ENCODE measurements at regions not wholly inside any gene's neighbourhood (a gene's known extent, or its start where the extent isn't known, plus 50 kb on each side); places are given as distances from the start of the nearest gene placed in this dataset.
A peak's percentile ranks its signal among the peaks of the same experiment; 100 is the strongest.

DNA sequence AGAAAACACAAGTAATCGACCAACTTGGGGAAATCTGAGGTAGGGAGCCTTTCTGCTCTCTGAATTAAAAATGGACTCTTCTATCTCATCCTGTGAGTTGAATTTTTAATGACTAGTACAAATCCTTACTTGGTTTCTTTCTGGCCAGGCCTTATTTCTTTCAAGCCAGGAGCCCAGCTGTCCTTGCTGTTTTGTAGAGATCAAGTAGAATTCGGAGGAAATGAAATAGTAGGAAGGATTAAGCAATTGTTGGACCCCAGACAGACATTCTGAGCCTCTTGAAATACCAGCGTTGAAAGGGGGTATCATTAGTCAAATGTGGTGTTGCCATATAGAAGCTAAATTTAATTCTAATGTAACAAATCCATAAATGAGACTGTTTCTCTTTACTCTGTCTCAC lies 53.7 kb upstream of the SMIM15 start:
- TF ChIP-seq EZH2phosphoT487 (IDR thresholded peaks at IDR 0.05; ENCODE audit: low read depth) (no peak), CTCF (IDR thresholded peaks at IDR 0.05; ENCODE audit: low read depth, low read length) (no peak)
- peaks cover 25% of the 10 kb centered on the region for H3K4me1 ChIP-seq (ENCODE audit: low read length)
- H3K27me3 ChIP-seq (ENCODE audit: low read depth, low read length) = no peaks in the 10 kb centered on the region
- H2AFZ ChIP-seq (ENCODE audit: low read depth, low read length) = no peak overlapping the region
- no peak overlapping the region for H3K4me2 ChIP-seq (ENCODE audit: low read length)
- H3K27ac ChIP-seq (ENCODE audit: low read length) = no peak overlapping the region
- H3K36me3 ChIP-seq (replicated peaks; ENCODE audit: low read depth, low read length) = no peaks in the 10 kb centered on the region
- no peak overlapping the region for H3K4me3 ChIP-seq (ENCODE audit: low read length)
- no peak overlapping the region for H3K9ac ChIP-seq (ENCODE audit: low read length)
- H4K20me1 ChIP-seq (ENCODE audit: insufficient read depth, low read length) = no peaks in the 10 kb centered on the region
- no peaks in the 10 kb centered on the region for H3K79me2 ChIP-seq (ENCODE audit: low read length)
- H3K9me3 ChIP-seq (ENCODE audit: insufficient read depth, low read length) = no peaks in the 10 kb centered on the region

DNA sequence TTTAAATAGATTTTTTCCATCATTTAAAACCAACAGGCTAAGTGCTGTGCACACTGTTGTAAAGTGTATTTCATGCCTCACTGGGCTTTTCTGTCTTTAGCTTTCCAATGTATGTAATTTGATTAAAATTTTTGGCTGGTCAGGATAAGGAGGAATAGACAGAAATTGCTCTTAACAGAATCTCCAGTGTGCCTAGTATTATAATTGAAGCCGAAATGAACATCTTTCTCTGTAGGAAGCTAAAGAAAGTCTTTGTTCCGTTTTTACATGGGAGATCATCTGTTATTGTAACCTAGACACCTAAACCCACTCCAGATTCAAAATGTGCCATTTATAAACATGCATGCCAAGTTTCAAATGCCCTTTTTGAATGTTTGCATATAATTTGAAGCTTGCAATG lies 54.5 kb upstream of the SMIM15 start:
- peak overlapping the region; percentile 29; the same call in 1 of the 2 replicates for H3K27ac ChIP-seq (ENCODE audit: low read length)
- H3K4me2 ChIP-seq (ENCODE audit: low read length) = peak overlapping the region; percentile 51
- H2AFZ ChIP-seq (ENCODE audit: low read depth, low read length) = no peak overlapping the region
- no peak for TF ChIP-seq CTCF (IDR thresholded peaks at IDR 0.05; ENCODE audit: low read depth, low read length)
- TF ChIP-seq EZH2phosphoT487 (IDR thresholded peaks at IDR 0.05; ENCODE audit: low read depth) = no peak
- H3K9ac ChIP-seq (ENCODE audit: low read length) = no peak overlapping the region
- no peaks in the 10 kb centered on the region for H3K27me3 ChIP-seq (ENCODE audit: low read depth, low read length)
- peak overlapping the region; percentile 24; the same call in 1 of the 2 replicates for H3K4me3 ChIP-seq (ENCODE audit: low read length)
- no peaks in the 10 kb centered on the region for H3K9me3 ChIP-seq (ENCODE audit: insufficient read depth, low read length)
- H4K20me1 ChIP-seq (ENCODE audit: insufficient read depth, low read length) = no peaks in the 10 kb centered on the region
- H3K79me2 ChIP-seq (ENCODE audit: low read length) = no peaks in the 10 kb centered on the region
- H3K36me3 ChIP-seq (replicated peaks; ENCODE audit: low read depth, low read length) = no peaks in the 10 kb centered on the region
- H3K4me1 ChIP-seq (ENCODE audit: low read length) = peaks cover 25% of the 10 kb centered on the region

GRCh38 chr5:61217214-61217613 lies 54.9 kb upstream of the SMIM15 start:
- no peaks in the 10 kb centered on the region for H3K27me3 ChIP-seq (ENCODE audit: low read depth, low read length)
- H3K4me3 ChIP-seq (ENCODE audit: low read length) = peak overlapping the region; percentile 24; the same call in 1 of the 2 replicates
- H3K79me2 ChIP-seq (ENCODE audit: low read length) = no peaks in the 10 kb centered on the region
- peak overlapping the region; percentile 51 for H3K4me2 ChIP-seq (ENCODE audit: low read length)
- H3K9me3 ChIP-seq (ENCODE audit: insufficient read depth, low read length) = no peaks in the 10 kb centered on the region
- TF ChIP-seq CTCF (IDR thresholded peaks at IDR 0.05; ENCODE audit: low read depth, low read length) (no peak), EZH2phosphoT487 (IDR thresholded peaks at IDR 0.05; ENCODE audit: low read depth) (no peak)
- H2AFZ ChIP-seq (ENCODE audit: low read depth, low read length) = no peak overlapping the region
- H3K27ac ChIP-seq (ENCODE audit: low read length) = peak overlapping the region; percentile 29; the same call in 1 of the 2 replicates
- peaks cover 25% of the 10 kb centered on the region for H3K4me1 ChIP-seq (ENCODE audit: low read length)
- no peak overlapping the region for H3K9ac ChIP-seq (ENCODE audit: low read length)
- H3K36me3 ChIP-seq (replicated peaks; ENCODE audit: low read depth, low read length) = no peaks in the 10 kb centered on the region
- no peaks in the 10 kb centered on the region for H4K20me1 ChIP-seq (ENCODE audit: insufficient read depth, low read length)

GRCh38 chr5:61228229-61228628 lies 66.0 kb upstream of the SMIM15 start:
- Histone ChIP-seq H4K20me1 (ENCODE audit: insufficient read depth, low read length) (no peaks in the 10 kb centered on the region), H3K4me1 (ENCODE audit: low read length) (no peaks in the 10 kb centered on the region), H3K9me3 (ENCODE audit: insufficient read depth, low read length) (no peaks in the 10 kb centered on the region), H3K9ac (ENCODE audit: low read length) (no peak overlapping the region), H3K36me3 (replicated peaks; ENCODE audit: low read depth, low read length) (no peaks in the 10 kb centered on the region), H3K4me3 (ENCODE audit: low read length) (no peak overlapping the region), H3K79me2 (ENCODE audit: low read length) (no peaks in the 10 kb centered on the region), H3K4me2 (ENCODE audit: low read length) (no peak overlapping the region), H3K27me3 (ENCODE audit: low read depth, low read length) (no peaks in the 10 kb centered on the region), H3K27ac (ENCODE audit: low read length) (no peak overlapping the region), H2AFZ (ENCODE audit: low read depth, low read length) (no peak overlapping the region)
- TF ChIP-seq EZH2phosphoT487 (IDR thresholded peaks at IDR 0.05; ENCODE audit: low read depth) = no peak
- TF ChIP-seq CTCF (IDR thresholded peaks at IDR 0.05; ENCODE audit: low read depth, low read length) = no peak
